ENCODE measurements at regions not wholly inside any gene's neighbourhood (a gene's known extent, or its start where the extent isn't known, plus 50 kb on each side); places are given as distances from the start of the nearest gene placed in this dataset.

GRCh38 chr5:166342402-166342801 lies 1949.0 kb upstream of the WWC1 start:
- H3K27ac ChIP-seq = no peak overlapping the region
- no peak for TF ChIP-seq CTCF (conservative IDR thresholded peaks at IDR 0.05)

GRCh38 chr5:166346726-166347374 lies 1944.6 kb upstream of the WWC1 start:
- no peak for TF ChIP-seq CTCF (conservative IDR thresholded peaks at IDR 0.05)
- H3K27ac ChIP-seq = no peak overlapping the region

GRCh38 chr5:166349046-166349445 lies 1942.4 kb upstream of the WWC1 start:
- H3K27ac ChIP-seq = no peak overlapping the region
- TF ChIP-seq CTCF (conservative IDR thresholded peaks at IDR 0.05) = no peak

- H3K27ac ChIP-seq = no peak overlapping the region
- TF ChIP-seq CTCF (conservative IDR thresholded peaks at IDR 0.05) = no peak
These were observed 1937.9 kb upstream of the WWC1 start for GRCh38 chr5:166353580-166353979.

GRCh38 chr5:166354332-166354731 lies 1937.1 kb upstream of the WWC1 start:
- H3K27ac ChIP-seq = no peak overlapping the region
- no peak for TF ChIP-seq CTCF (conservative IDR thresholded peaks at IDR 0.05)

- no peak for TF ChIP-seq CTCF (conservative IDR thresholded peaks at IDR 0.05)
- H3K27ac ChIP-seq = no peak overlapping the region
These were observed 1935.3 kb upstream of the WWC1 start for GRCh38 chr5:166356096-166356495.

GRCh38 chr5:166358127-166358830 lies 1933.2 kb upstream of the WWC1 start:
- TF ChIP-seq CTCF (conservative IDR thresholded peaks at IDR 0.05) = no peak
- H3K27ac ChIP-seq = no peak overlapping the region
